ENCODE measurements at regions not wholly inside any gene's neighbourhood (a gene's known extent, or its start where the extent isn't known, plus 50 kb on each side); places are given as distances from the start of the nearest gene placed in this dataset.

DNA sequence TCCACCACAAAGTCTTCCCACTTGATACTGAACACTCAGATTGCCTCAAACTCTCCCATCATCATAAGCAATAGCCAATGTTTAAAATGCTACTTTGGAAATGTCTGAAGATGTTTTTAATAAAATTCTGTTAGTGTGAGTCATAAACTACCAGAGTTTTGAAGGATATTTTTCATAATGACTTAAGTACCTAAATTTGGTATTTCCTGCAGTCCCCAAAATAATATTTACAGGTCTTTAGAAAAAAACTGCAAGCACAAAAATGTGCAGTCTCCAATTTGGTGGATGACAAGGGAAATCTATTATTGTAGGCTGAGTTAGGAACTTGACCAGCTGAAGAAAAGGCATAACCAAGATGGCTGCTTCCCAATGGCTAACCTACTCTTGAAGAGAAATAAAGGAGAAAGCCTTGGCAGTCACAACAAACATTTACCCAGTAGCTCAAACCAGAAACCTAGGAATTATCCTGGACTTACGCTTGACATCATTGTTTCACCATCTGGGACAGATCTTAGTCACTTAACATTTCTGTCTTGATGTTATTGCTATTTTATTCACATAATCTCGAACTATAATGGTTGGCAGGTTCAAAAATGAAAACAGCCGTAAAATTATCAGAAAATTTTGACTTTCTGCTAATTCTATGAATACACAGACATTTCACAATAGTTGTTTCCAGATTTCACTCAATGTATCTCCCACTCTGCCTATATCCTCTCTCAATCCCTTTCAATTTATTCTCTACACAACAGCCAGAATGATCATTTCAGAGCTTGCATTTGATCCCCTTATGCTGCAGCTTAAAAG, 111.2 kb upstream of the STEAP1B start:
- DNase-seq, result no peak
- Mint-ChIP-seq H3K4me1 (no peaks in the 10 kb centered on the region), H3K9me3 (no peaks in the 10 kb centered on the region), H3K27me3 (peaks cover 35% of the 10 kb centered on the region), H3K36me3 (ENCODE audit: low read depth) (peaks cover 4% of the 10 kb centered on the region), H3K27ac (no peak overlapping the region), H3K4me3 (no peak overlapping the region)
- ChIA-PET POLR2A (no interaction called here), CTCF (no interaction called here)

- CTCF ChIA-PET, result no interaction called here
- Mint-ChIP-seq H3K27me3 (peaks cover 34% of the 10 kb centered on the region), H3K27ac (no peak overlapping the region)
Measured at GRCh38 chr7:22610263-22610662, 110.3 kb upstream of the STEAP1B start.

DNA sequence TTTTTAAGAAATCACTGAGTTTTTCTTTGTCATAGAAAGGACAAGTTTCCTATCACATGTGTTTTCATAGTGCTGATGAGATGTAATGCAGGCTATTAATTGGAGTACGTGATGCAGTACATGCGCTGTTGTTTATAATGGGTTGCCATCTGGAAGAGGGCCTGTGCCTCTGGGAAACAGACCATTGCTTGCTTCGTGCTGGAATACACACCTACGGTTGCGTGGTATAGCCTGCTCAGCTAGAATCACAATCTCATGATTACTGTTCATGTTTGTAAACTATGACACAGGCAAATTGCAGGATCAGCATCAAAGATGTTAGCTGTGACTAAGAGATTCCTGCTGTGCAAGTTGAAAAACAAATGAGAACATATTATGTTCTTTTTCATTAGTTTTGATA, 107.2 kb upstream of the STEAP1B start:
- H3K4me1 Mint-ChIP-seq, result no peaks in the 10 kb centered on the region
- H3K9me3 Mint-ChIP-seq, result no peaks in the 10 kb centered on the region
- H3K27me3 Mint-ChIP-seq, result peaks cover 36% of the 10 kb centered on the region
- H3K36me3 Mint-ChIP-seq (ENCODE audit: low read depth), result no peaks in the 10 kb centered on the region
- no peak for DNase-seq
- no peak overlapping the region for H3K27ac Mint-ChIP-seq
- POLR2A ChIA-PET, result no interaction called here
- CTCF ChIA-PET, result interaction anchor here (0.6 kb wide), 1 partner anchor 696 kb away, joined by 3 read pairs; no protein-coding TSS in a partner anchor
- H3K4me3 Mint-ChIP-seq, result no peak overlapping the region

More at GRCh38 chr7:22610263-22610662, 110.3 kb upstream of the STEAP1B start:
- no peak for DNase-seq
- H3K36me3 Mint-ChIP-seq (ENCODE audit: low read depth), result peaks cover 2% of the 10 kb centered on the region
- no peaks in the 10 kb centered on the region for H3K4me1 Mint-ChIP-seq
- no peaks in the 10 kb centered on the region for H3K9me3 Mint-ChIP-seq
- H3K4me3 Mint-ChIP-seq, result no peak overlapping the region
- POLR2A ChIA-PET, result no interaction called here

DNA sequence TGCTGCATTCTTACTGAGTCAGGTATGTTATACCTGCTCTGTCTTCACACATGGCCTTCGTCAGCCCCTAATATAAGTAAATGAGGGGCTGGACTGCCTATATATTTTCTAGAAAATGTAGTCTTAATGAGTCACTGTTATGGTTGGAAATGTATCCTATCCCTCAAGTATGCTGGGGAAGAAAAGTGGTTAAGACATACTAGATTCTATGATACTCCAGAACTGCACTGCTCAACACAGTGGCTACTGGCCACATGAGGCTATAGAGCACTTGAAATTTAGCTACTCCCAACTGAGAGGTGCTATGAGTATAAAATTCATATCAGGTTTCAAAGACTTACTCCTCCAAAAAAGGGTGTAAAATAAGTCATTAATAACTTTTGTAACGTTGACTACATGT, 104.3 kb upstream of the STEAP1B start:
- Mint-ChIP-seq H3K27ac (no peak overlapping the region), H3K9me3 (no peaks in the 10 kb centered on the region), H3K4me3 (no peak overlapping the region), H3K4me1 (no peaks in the 10 kb centered on the region), H3K36me3 (ENCODE audit: low read depth) (no peaks in the 10 kb centered on the region), H3K27me3 (peaks cover 45% of the 10 kb centered on the region)
- no peak for DNase-seq
- ChIA-PET POLR2A (no interaction called here), CTCF (no interaction called here)

DNA sequence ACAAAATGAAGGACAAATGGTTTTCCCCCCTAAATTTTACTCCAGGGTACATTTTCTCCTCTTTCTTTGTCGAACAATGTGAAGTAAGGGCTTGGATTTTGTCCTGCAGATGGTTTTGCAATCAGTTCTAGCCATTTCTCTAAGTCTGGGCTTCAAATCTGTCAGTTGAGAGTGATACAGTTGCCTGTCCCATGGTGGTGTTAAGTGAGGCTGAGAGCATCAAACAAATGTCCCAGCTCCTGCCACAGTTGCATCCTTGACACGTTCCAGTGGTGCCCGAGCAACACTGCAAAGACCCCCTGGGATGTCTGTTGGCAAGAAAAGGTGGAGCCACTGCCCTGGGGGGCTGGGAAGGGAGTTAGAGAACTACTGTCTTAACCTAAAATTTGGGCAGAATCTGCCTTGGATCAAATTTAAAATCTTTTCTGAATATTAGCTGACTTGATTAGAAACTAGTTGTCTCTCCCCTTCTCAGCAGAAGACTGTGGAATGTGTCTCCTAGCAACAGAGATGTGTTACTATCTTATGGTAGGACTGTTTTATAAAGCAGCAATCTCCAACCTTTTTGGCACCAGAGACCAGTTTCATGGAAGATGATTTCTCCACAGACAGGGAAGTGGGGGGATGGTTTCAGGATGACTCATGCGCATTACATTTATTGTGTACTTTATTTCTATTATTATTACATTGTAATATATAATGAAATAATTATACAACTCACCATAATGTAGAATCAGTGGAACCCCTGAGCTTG, 102.0 kb upstream of the STEAP1B start:
- CTCF ChIA-PET, result no interaction called here
- no peaks in the 10 kb centered on the region for H3K9me3 Mint-ChIP-seq
- peaks cover 55% of the 10 kb centered on the region for H3K27me3 Mint-ChIP-seq
- H3K4me1 Mint-ChIP-seq, result no peaks in the 10 kb centered on the region
- no peaks in the 10 kb centered on the region for H3K36me3 Mint-ChIP-seq (ENCODE audit: low read depth)
- H3K4me3 Mint-ChIP-seq, result no peak overlapping the region
- POLR2A ChIA-PET, result no interaction called here
- no peak overlapping the region for H3K27ac Mint-ChIP-seq
- DNase-seq, result no peak

- no peak for DNase-seq
- ChIA-PET POLR2A (no interaction called here), CTCF (no interaction called here)
- Mint-ChIP-seq H3K4me3 (no peak overlapping the region), H3K9me3 (no peaks in the 10 kb centered on the region), H3K4me1 (no peaks in the 10 kb centered on the region), H3K27ac (no peak overlapping the region), H3K36me3 (ENCODE audit: low read depth) (no peaks in the 10 kb centered on the region), H3K27me3 (peaks cover 54% of the 10 kb centered on the region)
Measured at GRCh38 chr7:22601408-22601807, 101.4 kb upstream of the STEAP1B start.

DNA sequence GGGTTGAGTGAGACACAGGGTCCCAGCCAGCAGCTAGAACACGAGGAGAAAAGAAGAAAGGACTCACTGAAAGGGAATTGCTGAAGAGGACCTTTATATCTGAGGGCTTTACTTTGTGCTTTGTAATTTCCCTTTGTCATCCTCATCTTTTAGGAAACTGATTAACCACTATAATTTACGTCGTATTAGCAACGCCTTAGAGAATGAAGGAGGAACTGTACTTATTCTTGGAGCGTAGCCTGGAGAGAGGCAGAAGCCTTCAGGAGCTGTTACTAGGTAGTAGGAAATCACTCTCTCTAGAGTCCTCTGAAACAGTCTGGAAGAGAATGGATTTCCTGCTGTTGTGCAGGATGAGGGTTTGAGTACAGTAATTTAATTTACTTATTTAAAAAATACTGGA, 101.0 kb upstream of the STEAP1B start:
- no peak for DNase-seq
- Mint-ChIP-seq H3K27ac (no peak overlapping the region), H3K36me3 (ENCODE audit: low read depth) (no peaks in the 10 kb centered on the region), H3K27me3 (peaks cover 54% of the 10 kb centered on the region), H3K9me3 (no peaks in the 10 kb centered on the region), H3K4me3 (no peak overlapping the region), H3K4me1 (no peaks in the 10 kb centered on the region)
- CTCF ChIA-PET, result no interaction called here
- POLR2A ChIA-PET, result no interaction called here

GRCh38 chr7:22598318-22598920, 98.4 kb upstream of the STEAP1B start:
- POLR2A ChIA-PET, result no interaction called here
- H3K27me3 Mint-ChIP-seq, result peaks cover 51% of the 10 kb centered on the region
- H3K36me3 Mint-ChIP-seq (ENCODE audit: low read depth), result no peaks in the 10 kb centered on the region
- no peak overlapping the region for H3K27ac Mint-ChIP-seq
- no peak for DNase-seq
- no peaks in the 10 kb centered on the region for H3K9me3 Mint-ChIP-seq
- CTCF ChIA-PET, result interaction anchor here (0.6 kb wide), 1 partner anchor 1767 kb away, joined by 5 read pairs; no protein-coding TSS in a partner anchor
- H3K4me3 Mint-ChIP-seq, result no peak overlapping the region
- H3K4me1 Mint-ChIP-seq, result no peaks in the 10 kb centered on the region

DNA sequence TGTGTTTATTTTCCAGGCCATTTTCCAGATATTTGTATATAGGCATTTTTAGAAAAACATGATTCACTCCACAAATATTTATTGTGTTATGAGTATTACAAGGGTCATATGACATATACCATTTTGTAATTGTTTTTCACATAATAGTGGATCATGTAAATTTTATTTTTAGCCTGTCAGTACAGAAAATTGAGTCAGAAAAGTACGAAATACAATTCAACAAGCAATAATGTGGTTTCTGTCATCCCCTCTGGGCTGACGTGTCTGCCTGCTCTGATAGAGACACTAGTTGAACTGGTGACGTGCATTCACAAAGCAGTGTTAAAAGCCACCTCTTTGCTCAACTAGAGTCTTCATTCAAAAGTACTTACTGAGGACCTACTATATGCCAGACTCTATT, 97.9 kb upstream of the STEAP1B start:
- H3K27me3 Mint-ChIP-seq, result peaks cover 48% of the 10 kb centered on the region
- ChIA-PET POLR2A (no interaction called here), CTCF (interaction anchor here (0.6 kb wide), 1 partner anchor 1766 kb away, joined by 5 read pairs; no protein-coding TSS in a partner anchor)
- peaks cover under 1% of the 10 kb centered on the region for H3K9me3 Mint-ChIP-seq
- no peaks in the 10 kb centered on the region for H3K36me3 Mint-ChIP-seq (ENCODE audit: low read depth)
- H3K27ac Mint-ChIP-seq, result no peak overlapping the region
- no peak overlapping the region for H3K4me3 Mint-ChIP-seq
- no peaks in the 10 kb centered on the region for H3K4me1 Mint-ChIP-seq
- DNase-seq, result no peak

GRCh38 chr7:22596763-22597400, 96.9 kb upstream of the STEAP1B start:
- Mint-ChIP-seq H3K4me1 (no peaks in the 10 kb centered on the region), H3K27me3 (peaks cover 51% of the 10 kb centered on the region), H3K9me3 (peaks cover 3% of the 10 kb centered on the region), H3K4me3 (no peak overlapping the region), H3K27ac (no peak overlapping the region), H3K36me3 (ENCODE audit: low read depth) (no peaks in the 10 kb centered on the region)
- POLR2A ChIA-PET, result no interaction called here
- CTCF ChIA-PET, result no interaction called here
- DNase-seq, result no peak

DNA sequence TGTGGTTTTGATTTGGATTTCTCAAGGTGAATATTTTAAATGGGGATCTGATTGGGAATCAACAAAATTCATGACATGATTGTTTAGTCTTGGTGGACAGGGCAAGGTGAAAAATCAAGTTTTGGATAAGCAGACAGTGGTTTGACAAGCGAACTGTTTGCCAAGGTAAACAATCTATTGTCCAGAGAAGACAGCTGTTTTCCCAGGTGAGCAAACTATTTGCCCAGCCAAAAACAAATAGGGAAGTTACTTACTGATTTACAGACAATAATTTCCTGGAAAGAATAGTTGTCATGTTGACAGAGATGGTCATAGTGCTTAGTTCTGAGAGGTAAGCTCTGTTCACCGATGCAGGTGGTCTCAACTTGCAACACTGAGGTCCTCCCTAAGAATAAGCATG, 94.0 kb upstream of the STEAP1B start:
- Mint-ChIP-seq H3K36me3 (ENCODE audit: low read depth) (no peaks in the 10 kb centered on the region), H3K4me3 (no peak overlapping the region), H3K4me1 (no peaks in the 10 kb centered on the region), H3K27ac (no peak overlapping the region), H3K9me3 (peaks cover 3% of the 10 kb centered on the region), H3K27me3 (peaks cover 56% of the 10 kb centered on the region)
- ChIA-PET CTCF (no interaction called here), POLR2A (no interaction called here)
- no peak for DNase-seq

DNA sequence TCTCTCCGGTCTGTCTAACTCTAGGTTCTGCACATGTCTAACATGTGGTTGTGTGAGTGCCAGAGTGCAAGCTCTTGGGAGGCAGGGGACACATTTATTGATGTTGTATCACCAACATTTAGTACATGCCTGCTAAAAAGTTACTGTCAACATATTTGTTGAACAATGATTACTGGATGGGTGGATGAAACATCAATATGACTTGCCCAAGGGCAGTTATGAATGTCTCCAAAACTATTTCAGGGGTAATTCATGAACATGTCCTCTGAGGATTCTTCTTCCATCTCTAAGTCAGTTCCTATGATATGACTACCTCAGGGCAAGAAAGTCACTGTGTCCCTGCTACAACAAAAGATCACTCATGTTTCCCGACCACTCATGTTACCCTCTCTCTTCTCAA, 91.3 kb upstream of the STEAP1B start:
- H3K9me3 Mint-ChIP-seq, result peaks cover 3% of the 10 kb centered on the region
- ChIA-PET POLR2A (no interaction called here), CTCF (interaction anchor here (0.7 kb wide), 1 partner anchor 143 kb away, joined by 4 read pairs; no protein-coding TSS in a partner anchor)
- DNase-seq, result no peak
- H3K4me3 Mint-ChIP-seq, result no peak overlapping the region
- H3K27ac Mint-ChIP-seq, result no peak overlapping the region
- no peaks in the 10 kb centered on the region for H3K36me3 Mint-ChIP-seq (ENCODE audit: low read depth)
- H3K27me3 Mint-ChIP-seq, result peaks cover 51% of the 10 kb centered on the region
- H3K4me1 Mint-ChIP-seq, result peaks cover 6% of the 10 kb centered on the region

DNA sequence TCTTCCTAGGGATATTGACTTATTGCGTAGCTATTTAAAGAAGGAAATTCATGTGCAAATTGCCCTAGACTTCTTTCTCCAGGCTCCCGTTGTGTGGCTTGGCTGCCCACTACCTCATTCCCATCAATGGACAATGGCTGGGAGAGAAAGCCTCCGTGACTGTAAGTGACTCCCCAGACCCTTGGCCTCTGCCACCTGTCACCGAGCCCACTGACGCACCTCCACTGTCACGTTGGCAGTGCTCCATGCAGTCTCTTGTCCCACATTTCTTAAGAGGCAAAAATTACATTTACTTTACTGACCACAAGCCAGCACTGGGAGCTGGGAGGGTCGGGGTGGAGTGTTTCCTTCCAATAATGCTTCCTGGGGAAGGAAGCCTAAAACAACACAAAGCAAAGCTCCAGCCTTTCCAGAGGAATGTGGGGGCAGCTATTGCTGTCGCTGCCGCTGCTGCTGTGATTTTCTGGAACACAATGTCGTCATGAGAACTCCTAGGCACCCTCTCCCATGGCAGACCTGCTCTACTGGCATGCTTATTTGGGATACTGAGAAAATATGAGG, 89.7 kb upstream of the STEAP1B start:
- H3K27me3 Mint-ChIP-seq, result peaks cover 47% of the 10 kb centered on the region
- H3K27ac Mint-ChIP-seq, result no peak overlapping the region
- H3K9me3 Mint-ChIP-seq, result peaks cover 3% of the 10 kb centered on the region
- ChIA-PET POLR2A (no interaction called here), CTCF (no interaction called here)
- peaks cover 6% of the 10 kb centered on the region for H3K4me1 Mint-ChIP-seq
- H3K36me3 Mint-ChIP-seq (ENCODE audit: low read depth), result no peaks in the 10 kb centered on the region
- DNase-seq, result no peak
- no peak overlapping the region for H3K4me3 Mint-ChIP-seq

Measured in activated CD4-positive, alpha-beta T cell treated with anti-CD3 and anti-CD28 coated beads, Interleukin-2, amount 10 ng/mL, durations not matched to agents 7 days and 5 days (primary cell).